ENCODE measurements at regions not wholly inside any gene's neighbourhood (a gene's known extent, or its start where the extent isn't known, plus 50 kb on each side); places are given as distances from the start of the nearest gene placed in this dataset.
"Not testable (repeated sequence)": the region's sequence is repeated elsewhere in the genome, so short reads cannot be mapped to it uniquely, and the experiment has no call there.

- H3K27me3 ChIP-seq: no peaks in the 10 kb centered on the region
- H3K4me1 ChIP-seq (replicated peaks in 1 of 2): no peaks in the 10 kb centered on the region
- H3K9me3 ChIP-seq (replicated peaks in 1 of 3): no peaks in the 10 kb centered on the region
- WGBS, 4 donors: 77 to 81% (median 78%) methylated on average over 3 of the region's 3 CpGs
- intact Hi-C loops (cut with DNase I): no loop called here
- no peak for DNase-seq
- no peak overlapping the region for H3K4me3 ChIP-seq
- TF ChIP-seq, protein P1, sequence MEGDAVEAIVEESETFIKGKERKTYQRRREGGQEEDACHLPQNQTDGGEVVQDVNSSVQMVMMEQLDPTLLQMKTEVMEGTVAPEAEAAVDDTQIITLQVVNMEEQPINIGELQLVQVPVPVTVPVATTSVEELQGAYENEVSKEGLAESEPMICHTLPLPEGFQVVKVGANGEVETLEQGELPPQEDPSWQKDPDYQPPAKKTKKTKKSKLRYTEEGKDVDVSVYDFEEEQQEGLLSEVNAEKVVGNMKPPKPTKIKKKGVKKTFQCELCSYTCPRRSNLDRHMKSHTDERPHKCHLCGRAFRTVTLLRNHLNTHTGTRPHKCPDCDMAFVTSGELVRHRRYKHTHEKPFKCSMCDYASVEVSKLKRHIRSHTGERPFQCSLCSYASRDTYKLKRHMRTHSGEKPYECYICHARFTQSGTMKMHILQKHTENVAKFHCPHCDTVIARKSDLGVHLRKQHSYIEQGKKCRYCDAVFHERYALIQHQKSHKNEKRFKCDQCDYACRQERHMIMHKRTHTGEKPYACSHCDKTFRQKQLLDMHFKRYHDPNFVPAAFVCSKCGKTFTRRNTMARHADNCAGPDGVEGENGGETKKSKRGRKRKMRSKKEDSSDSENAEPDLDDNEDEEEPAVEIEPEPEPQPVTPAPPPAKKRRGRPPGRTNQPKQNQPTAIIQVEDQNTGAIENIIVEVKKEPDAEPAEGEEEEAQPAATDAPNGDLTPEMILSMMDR (IDR thresholded peaks at IDR 0.05): no peak
- TF ChIP-seq POLR2A (IDR thresholded peaks at IDR 0.05): no peak
- H3K36me3 ChIP-seq (replicated peaks in 1 of 2): no peaks in the 10 kb centered on the region
- H3K27ac ChIP-seq: no peak overlapping the region
Measured at GRCh38 chr9:25449503-25449902, 228.7 kb downstream of the TUSC1 start.

- H3K27ac ChIP-seq; H3K36me3 ChIP-seq (replicated peaks in 1 of 2); H3K27me3 ChIP-seq; H3K4me1 ChIP-seq (replicated peaks in 1 of 2); H3K9me3 ChIP-seq (replicated peaks in 1 of 3); DNase-seq; H3K4me3 ChIP-seq; intact Hi-C loops (cut with DNase I): not testable (repeated sequence)
- 89 to 92% (median 90%) methylated on average over 13 of the region's 13 CpGs for WGBS, 4 donors
Measured at GRCh38 chr9:25445721-25446120, 232.5 kb downstream of the TUSC1 start.

DNA sequence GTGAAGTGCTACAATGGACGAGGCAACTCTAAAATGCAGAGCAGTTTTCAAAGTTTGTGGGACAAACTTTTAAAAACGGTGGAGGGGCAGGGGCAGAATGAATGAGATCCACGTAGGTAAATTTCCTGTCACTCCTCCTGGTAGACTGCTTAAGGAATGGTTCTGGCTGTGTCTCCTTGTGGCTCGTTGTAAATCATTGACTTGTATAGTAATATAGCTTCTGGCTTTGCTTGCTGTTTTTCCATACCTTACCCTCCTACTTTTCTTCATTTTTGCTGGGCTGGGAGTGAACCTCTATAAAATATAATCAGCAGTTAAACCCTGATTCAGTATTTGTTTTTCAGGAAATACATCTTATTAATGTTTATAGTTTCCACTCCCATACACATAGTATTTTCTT lies 235.7 kb downstream of the TUSC1 start:
- Histone ChIP-seq H3K9me3 (replicated peaks in 1 of 3) (no peaks in the 10 kb centered on the region), H3K4me1 (replicated peaks in 1 of 2) (no peaks in the 10 kb centered on the region), H3K36me3 (replicated peaks in 1 of 2) (no peaks in the 10 kb centered on the region), H3K27me3 (no peaks in the 10 kb centered on the region), H3K4me3 (no peak overlapping the region), H3K27ac (no peak overlapping the region)
- TF ChIP-seq, protein P1 (IDR thresholded peaks at IDR 0.05): no peak
- TF ChIP-seq POLR2A (IDR thresholded peaks at IDR 0.05): no peak
- no peak for DNase-seq
- WGBS, 4 donors: 53 to 71% (median 56%) methylated on average over 4 of the region's 4 CpGs
- intact Hi-C loops (cut with DNase I): no loop called here

DNA sequence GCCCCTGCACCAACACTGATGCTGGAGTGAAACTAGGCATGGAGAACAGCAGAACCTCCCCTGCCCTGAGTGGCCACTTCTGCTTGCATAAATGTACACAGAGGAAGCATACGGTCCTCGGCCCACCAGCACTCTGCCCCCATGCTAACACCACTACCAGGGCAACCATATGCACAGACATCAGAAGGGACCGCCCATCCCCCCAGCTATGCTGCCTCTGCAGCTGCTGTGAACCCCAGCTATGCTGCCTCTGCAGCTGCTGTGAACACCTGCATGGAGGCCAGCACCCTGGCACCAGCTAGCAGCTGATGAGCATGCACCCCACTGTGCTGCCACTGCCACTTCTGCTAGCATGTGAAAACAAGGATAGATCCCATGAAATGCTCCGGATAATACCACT lies 250.3 kb downstream of the TUSC1 start:
- TF ChIP-seq POLR2A (IDR thresholded peaks at IDR 0.05): no peak
- TF ChIP-seq, protein P1 (IDR thresholded peaks at IDR 0.05): no peak
- Histone ChIP-seq H3K4me3 (no peak overlapping the region), H3K36me3 (replicated peaks in 1 of 2) (no peaks in the 10 kb centered on the region), H3K27me3 (no peaks in the 10 kb centered on the region), H3K9me3 (replicated peaks in 1 of 3) (no peaks in the 10 kb centered on the region), H3K4me1 (replicated peaks in 1 of 2) (no peaks in the 10 kb centered on the region), H3K27ac (no peak overlapping the region)
- DNase-seq: no peak
- intact Hi-C loops (cut with DNase I): no loop called here
- WGBS, 4 donors: 62 to 87% (median 81%) methylated on average over 4 of the region's 4 CpGs

DNA sequence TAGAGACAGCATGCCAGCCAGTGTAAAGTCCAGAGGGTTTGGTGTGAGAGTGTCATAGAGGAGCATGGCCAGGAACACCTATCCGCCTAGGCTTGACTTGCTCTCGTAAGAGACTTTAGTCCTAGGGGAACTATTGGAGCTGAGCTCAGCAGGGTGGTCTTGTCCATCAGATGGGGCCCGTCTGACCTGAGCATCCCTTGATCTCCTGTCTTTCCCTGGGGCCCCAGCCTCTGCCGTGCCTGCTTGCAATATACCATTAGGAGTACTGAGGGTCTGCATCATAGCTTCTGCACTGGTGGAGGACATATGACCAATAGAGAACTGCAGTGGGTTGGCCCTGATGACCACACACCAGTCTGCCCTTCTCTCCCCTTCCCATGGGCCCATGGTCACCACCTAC lies 251.0 kb downstream of the TUSC1 start:
- Histone ChIP-seq H3K4me3 (no peak overlapping the region), H3K36me3 (replicated peaks in 1 of 2) (no peaks in the 10 kb centered on the region), H3K27ac (no peak overlapping the region), H3K9me3 (replicated peaks in 1 of 3) (no peaks in the 10 kb centered on the region), H3K27me3 (no peaks in the 10 kb centered on the region), H3K4me1 (replicated peaks in 1 of 2) (no peaks in the 10 kb centered on the region)
- TF ChIP-seq, protein P1 (IDR thresholded peaks at IDR 0.05): no peak
- no peak for TF ChIP-seq POLR2A (IDR thresholded peaks at IDR 0.05)
- WGBS, 4 donors: 59 to 85% (median 72%) methylated on average over 3 to 4 of the region's 4 CpGs
- no peak for DNase-seq
- intact Hi-C loops (cut with DNase I): no loop called here
